Colonic mucosa (tissue), 4 donors: ENCODE measurements at regions not wholly inside any gene's neighbourhood (a gene's known extent, or its start where the extent isn't known, plus 50 kb on each side); places are given as distances from the start of the nearest gene placed in this dataset.
"Not testable (repeated sequence)": the region's sequence is repeated elsewhere in the genome, so short reads cannot be mapped to it uniquely, and the experiment has no call there.

ENCODE experiments used
- DNase-seq: peaks from one replicate; pipeline ENCODE4 v3.0.0-alpha.2; 2020
- H3K27ac ChIP-seq: fragments of 200-600 bp; one replicate; pipeline ENCODE4 v1.8.0; 2021
- H3K27me3 ChIP-seq: fragments of 200-600 bp; one replicate; pipeline ENCODE4 v1.8.0; 2021
- H3K36me3 ChIP-seq: fragments of 200-600 bp; one replicate; pipeline ENCODE4 v1.8.0; 2021
- H3K4me1 ChIP-seq: fragments of 200-600 bp; one replicate; pipeline ENCODE4 v1.8.0; 2021; ENCODE audit warnings: mild to moderate bottlenecking
- H3K4me3 ChIP-seq: fragments of 200-600 bp; one replicate; pipeline ENCODE4 v1.8.0; 2021
- H3K9ac ChIP-seq, 2 donors: one replicate each; pipeline ENCODE4 v1.7.0; 2013; ENCODE audit warnings: control low read depth in 2 of 2, low read depth in 2 of 2, low read length in 2 of 2
- H3K9me3 ChIP-seq: fragments of 200-600 bp; one replicate; pipeline ENCODE4 v1.8.0; 2021
- CTCF ChIP-seq: fragments of 200-600 bp; IDR thresholded peaks from one replicate; pipeline ENCODE4 v1.8.0; 2022; ENCODE audit warnings: antibody characterized with exemption, mild to moderate bottlenecking
- intact Hi-C: fragments of 100-400 bp; cut with DNase I; formaldehyde crosslinking; loops from one replicate; pipeline ENCODE4 v1.14.1; 2022
- donor health status: healthy.
- donor health status: DM: no; HTN: no; CAD: no.
- donor health status: DM: no; HTN: no; CAD: no.

- Histone ChIP-seq H3K36me3 (no peaks in the 10 kb centered on the region), H3K9me3 (no peaks in the 10 kb centered on the region), H3K4me1 (no peaks in the 10 kb centered on the region), H3K27me3 (no peaks in the 10 kb centered on the region), H3K4me3 (no peak overlapping the region), H3K9ac (no peak overlapping the region), H3K27ac (no peak overlapping the region)
- no peak for TF ChIP-seq CTCF
- no peak for DNase-seq
- intact Hi-C loops: no loop called here
Measured at GRCh38 chr6:78383968-78384367, 483.4 kb upstream of the IRAK1BP1 start.

GRCh38 chr6:78386854-78387253, 480.5 kb upstream of the IRAK1BP1 start:
- H3K27ac ChIP-seq, H3K36me3 ChIP-seq: not testable (repeated sequence)

GRCh38 chr6:78390066-78390465, 477.3 kb upstream of the IRAK1BP1 start:
- TF ChIP-seq CTCF: no peak
- H3K4me3 ChIP-seq: no peak overlapping the region
- H3K4me1 ChIP-seq: no peaks in the 10 kb centered on the region
- intact Hi-C loops: no loop called here
- H3K9ac ChIP-seq: no peak overlapping the region
- H3K27me3 ChIP-seq: no peaks in the 10 kb centered on the region
- DNase-seq: no peak
- no peak overlapping the region for H3K27ac ChIP-seq
- H3K36me3 ChIP-seq: no peaks in the 10 kb centered on the region
- no peaks in the 10 kb centered on the region for H3K9me3 ChIP-seq

More at GRCh38 chr6:78386854-78387253, 480.5 kb upstream of the IRAK1BP1 start:
- intact Hi-C loops, H3K9me3 ChIP-seq, H3K4me3 ChIP-seq, DNase-seq, H3K4me1 ChIP-seq, H3K27me3 ChIP-seq, H3K9ac ChIP-seq: not testable (repeated sequence)

GRCh38 chr6:78397499-78397898, 469.9 kb upstream of the IRAK1BP1 start:
- H3K36me3 ChIP-seq: no peaks in the 10 kb centered on the region
- TF ChIP-seq CTCF: no peak
- intact Hi-C loops: no loop called here
- no peaks in the 10 kb centered on the region for H3K4me1 ChIP-seq
- H3K9ac ChIP-seq: no peak overlapping the region
- no peaks in the 10 kb centered on the region for H3K27me3 ChIP-seq
- H3K4me3 ChIP-seq: no peak overlapping the region
- no peak overlapping the region for H3K27ac ChIP-seq
- DNase-seq: no peak
- no peaks in the 10 kb centered on the region for H3K9me3 ChIP-seq

- no peak for TF ChIP-seq CTCF
- Histone ChIP-seq H3K9me3 (no peaks in the 10 kb centered on the region), H3K4me1 (no peaks in the 10 kb centered on the region), H3K4me3 (no peak overlapping the region), H3K27me3 (no peaks in the 10 kb centered on the region), H3K9ac (no peak overlapping the region), H3K36me3 (no peaks in the 10 kb centered on the region), H3K27ac (no peak overlapping the region)
- DNase-seq: no peak
- intact Hi-C loops: no loop called here
Measured at GRCh38 chr6:78398292-78398691, 469.1 kb upstream of the IRAK1BP1 start.

GRCh38 chr6:78400076-78400475, 467.3 kb upstream of the IRAK1BP1 start:
- no peak for TF ChIP-seq CTCF

More at GRCh38 chr6:78400076-78400475, 467.3 kb upstream of the IRAK1BP1 start:
- H3K4me1 ChIP-seq: no peaks in the 10 kb centered on the region
- intact Hi-C loops: no loop called here
- H3K27me3 ChIP-seq: no peaks in the 10 kb centered on the region
- no peak overlapping the region for H3K4me3 ChIP-seq
- H3K9me3 ChIP-seq: no peaks in the 10 kb centered on the region
- DNase-seq: no peak
- no peaks in the 10 kb centered on the region for H3K36me3 ChIP-seq
- no peak overlapping the region for H3K9ac ChIP-seq
- no peak overlapping the region for H3K27ac ChIP-seq
